ENCODE measurements at regions not wholly inside any gene's neighbourhood (a gene's known extent, or its start where the extent isn't known, plus 50 kb on each side); places are given as distances from the start of the nearest gene placed in this dataset.

GRCh38 chr16:80285104-80285503, 255.7 kb upstream of the DYNLRB2 start:
- no peak for DNase-seq
- Histone ChIP-seq H3K4me1 (no peaks in the 10 kb centered on the region), H3K4me3 (no peak overlapping the region), H3K9me3 (no peaks in the 10 kb centered on the region), H3K27me3 (no peaks in the 10 kb centered on the region), H3K36me3 (no peaks in the 10 kb centered on the region), H3K27ac (no peak overlapping the region)
- no peak for ATAC-seq
- intact Hi-C loops (cut with DNase I), result no loop called here
- no peak for TF ChIP-seq CTCF (IDR thresholded peaks at IDR 0.05)

GRCh38 chr16:80283466-80284392, 257.1 kb upstream of the DYNLRB2 start:
- H3K27me3 ChIP-seq, result no peaks in the 10 kb centered on the region

GRCh38 chr16:80280557-80280956, 260.2 kb upstream of the DYNLRB2 start:
- H3K27me3 ChIP-seq, result no peaks in the 10 kb centered on the region

More at GRCh38 chr16:80283466-80284392, 257.1 kb upstream of the DYNLRB2 start:
- Histone ChIP-seq H3K4me3 (no peak overlapping the region), H3K27ac (no peak overlapping the region), H3K36me3 (no peaks in the 10 kb centered on the region), H3K9me3 (no peaks in the 10 kb centered on the region), H3K4me1 (no peaks in the 10 kb centered on the region)
- TF ChIP-seq CTCF (IDR thresholded peaks at IDR 0.05), result no peak
- intact Hi-C loops (cut with DNase I), result no loop called here
- ATAC-seq (no peak), DNase-seq (no peak)

GRCh38 chr16:80279656-80280055, 261.1 kb upstream of the DYNLRB2 start:
- no peaks in the 10 kb centered on the region for H3K9me3 ChIP-seq
- ATAC-seq (no peak), DNase-seq (no peak)
- H3K27me3 ChIP-seq, result no peaks in the 10 kb centered on the region
- H3K4me1 ChIP-seq, result no peaks in the 10 kb centered on the region
- no peak overlapping the region for H3K27ac ChIP-seq
- H3K36me3 ChIP-seq, result no peaks in the 10 kb centered on the region
- intact Hi-C loops (cut with DNase I), result no loop called here
- no peak for TF ChIP-seq CTCF (IDR thresholded peaks at IDR 0.05)
- no peak overlapping the region for H3K4me3 ChIP-seq

More at GRCh38 chr16:80280557-80280956, 260.2 kb upstream of the DYNLRB2 start:
- Histone ChIP-seq H3K27ac (no peak overlapping the region), H3K4me3 (no peak overlapping the region), H3K9me3 (no peaks in the 10 kb centered on the region), H3K4me1 (no peaks in the 10 kb centered on the region), H3K36me3 (no peaks in the 10 kb centered on the region)
- DNase-seq, result no peak
- intact Hi-C loops (cut with DNase I), result no loop called here
- ATAC-seq, result no peak
- TF ChIP-seq CTCF (IDR thresholded peaks at IDR 0.05), result no peak

GRCh38 chr16:80277182-80277581, 263.6 kb upstream of the DYNLRB2 start:
- no peaks in the 10 kb centered on the region for H3K4me1 ChIP-seq
- no peak for ATAC-seq
- H3K4me3 ChIP-seq, result no peak overlapping the region
- TF ChIP-seq CTCF (IDR thresholded peaks at IDR 0.05), result no peak
- DNase-seq, result no peak
- H3K27ac ChIP-seq, result no peak overlapping the region
- no peaks in the 10 kb centered on the region for H3K27me3 ChIP-seq
- no peaks in the 10 kb centered on the region for H3K9me3 ChIP-seq
- H3K36me3 ChIP-seq, result no peaks in the 10 kb centered on the region
- intact Hi-C loops (cut with DNase I), result no loop called here

Measured in left lung (tissue), 4 donors.